H9 (cell line): ENCODE measurements at regions not wholly inside any gene's neighbourhood (a gene's known extent, or its start where the extent isn't known, plus 50 kb on each side); places are given as distances from the start of the nearest gene placed in this dataset.

Experiments used
- DNase-seq: peaks from one replicate; pipeline ENCODE4 v3.0.0-alpha.2; 2017
- H2AFZ ChIP-seq: one replicate; pipeline ENCODE4 v1.6.1; 2013; ENCODE audit warnings: mild to moderate bottlenecking, low read length, control low read depth, moderate library complexity
- H2AK5ac ChIP-seq: 2 replicates; pipeline ENCODE4 v1.6.1; 2013; ENCODE audit warnings: low read length, control low read depth, mixed read lengths; ENCODE audit not compliant: insufficient read length
- H2BK120ac ChIP-seq: one replicate; pipeline ENCODE4 v1.6.1; 2013; ENCODE audit warnings: low read depth, mild to moderate bottlenecking, low read length, control low read depth, inconsistent platforms; ENCODE audit not compliant: poor library complexity, severe bottlenecking
- H2BK12ac ChIP-seq: 2 replicates; pipeline ENCODE4 v1.6.1; 2013; ENCODE audit warnings: low read length, control low read depth, mixed read lengths, low read depth; ENCODE audit not compliant: insufficient read length
- H2BK15ac ChIP-seq: 2 replicates; pipeline ENCODE4 v1.6.1; 2013; ENCODE audit warnings: low read depth, low read length, control low read depth
- H2BK20ac ChIP-seq: one replicate; pipeline ENCODE4 v1.6.1; 2013; ENCODE audit warnings: low read depth, mild to moderate bottlenecking, low read length, control low read depth, inconsistent platforms; ENCODE audit not compliant: poor library complexity, severe bottlenecking
- H2BK5ac ChIP-seq: 2 replicates; pipeline ENCODE4 v1.6.1; 2013; ENCODE audit warnings: low read length, control low read depth, mixed read lengths; ENCODE audit not compliant: insufficient read length
- H3K14ac ChIP-seq: 2 replicates; pipeline ENCODE4 v1.6.1; 2013; ENCODE audit warnings: low read length, control low read depth; ENCODE audit not compliant: insufficient read depth
- H3K18ac ChIP-seq: 2 replicates; pipeline ENCODE4 v1.6.1; 2013; ENCODE audit warnings: low read depth, mild to moderate bottlenecking, mixed read lengths, low read length, control low read depth; ENCODE audit not compliant: insufficient read length
- H3K23ac ChIP-seq: 2 replicates; pipeline ENCODE4 v1.6.1; 2013; ENCODE audit warnings: low read length, control low read depth, mixed read lengths, low read depth; ENCODE audit not compliant: insufficient read length
- H3K23me2 ChIP-seq: 2 replicates; pipeline ENCODE4 v1.6.1; 2013; ENCODE audit warnings: low read depth, mild to moderate bottlenecking, mixed read lengths, low read length, control low read depth; ENCODE audit not compliant: insufficient read length, poor library complexity, severe bottlenecking
- H3K27ac ChIP-seq: 2 replicates; pipeline ENCODE4 v1.5.1; 2013; ENCODE audit warnings: low read length, control low read depth, mixed read lengths, low read depth; ENCODE audit not compliant: insufficient read length
- H3K27me3 ChIP-seq: 2 replicates; pipeline ENCODE4 v1.6.1; 2013; ENCODE audit warnings: low read length, control low read depth, inconsistent platforms; ENCODE audit not compliant: insufficient read depth
- H3K4ac ChIP-seq: 2 replicates; pipeline ENCODE4 v1.6.1; 2013; ENCODE audit warnings: low read depth, mild to moderate bottlenecking, control low read depth, inconsistent platforms, low read length, moderate library complexity
- H3K4me1 ChIP-seq: 2 replicates; pipeline ENCODE4 v1.6.1; 2013; ENCODE audit warnings: low read length, control low read depth, inconsistent platforms; ENCODE audit not compliant: insufficient read depth
- H3K4me2 ChIP-seq: 2 replicates; pipeline ENCODE4 v1.6.1; 2013; ENCODE audit warnings: low read length, control low read depth, mixed read lengths; ENCODE audit not compliant: insufficient read length, insufficient read depth
- H3K56ac ChIP-seq: 2 replicates; pipeline ENCODE4 v1.6.1; 2013; ENCODE audit warnings: low read depth, mild to moderate bottlenecking, mixed read lengths, low read length, control low read depth; ENCODE audit not compliant: insufficient read length
- H3K79me1 ChIP-seq: 2 replicates; pipeline ENCODE4 v1.6.1; 2013; ENCODE audit warnings: low read depth, mild to moderate bottlenecking, moderate library complexity, low read length, control low read depth, inconsistent platforms; ENCODE audit not compliant: insufficient read depth, poor library complexity, severe bottlenecking
- H3K79me2 ChIP-seq: 2 replicates; pipeline ENCODE4 v1.6.1; 2013; ENCODE audit warnings: low read length, control low read depth, inconsistent platforms; ENCODE audit not compliant: insufficient read depth
- H3K9ac ChIP-seq: 2 replicates; pipeline ENCODE4 v1.6.1; 2013; ENCODE audit warnings: low read length, control low read depth, mixed read lengths; ENCODE audit not compliant: insufficient read length; ENCODE audit errors: extremely low read depth
- H3K9me3 ChIP-seq: one replicate; pipeline ENCODE4 v1.6.1; 2013; ENCODE audit warnings: low read depth, low read length, inconsistent platforms; ENCODE audit not compliant: control insufficient read depth
- H3T11ph ChIP-seq: one replicate; pipeline ENCODE4 v1.6.1; 2013; ENCODE audit warnings: mild to moderate bottlenecking, low read length, control low read depth, inconsistent platforms
- H4K20me1 ChIP-seq: one replicate; pipeline ENCODE4 v1.6.1; 2013; ENCODE audit not compliant: control insufficient read depth, insufficient read length, insufficient read depth
- H4K5ac ChIP-seq: 2 replicates; pipeline ENCODE4 v1.6.1; 2013; ENCODE audit warnings: low read depth, mild to moderate bottlenecking, mixed read lengths, low read length, control low read depth; ENCODE audit not compliant: insufficient read length
- H4K8ac ChIP-seq: replicated peaks from 2 replicates; pipeline ENCODE4 v1.6.1; 2013; ENCODE audit warnings: low read length, control low read depth, mixed read lengths, low read depth; ENCODE audit not compliant: insufficient read length
- H4K91ac ChIP-seq: 2 replicates; pipeline ENCODE4 v1.6.1; 2013; ENCODE audit warnings: low read depth, mild to moderate bottlenecking, moderate library complexity, mixed read lengths, low read length, control low read depth; ENCODE audit not compliant: insufficient read length
- H3K27ac Mint-ChIP-seq, 3 experiments: 2 replicates in 2 of 3; 3 replicates in 1 of 3; pipeline ENCODE4 v1.8.0; 2020 to 2021; ENCODE audit warnings: mixed read lengths in 3 of 3, mild to moderate bottlenecking in 1 of 3, moderate library complexity in 1 of 3
- H3K27me3 Mint-ChIP-seq: 2 replicates; pipeline ENCODE4 v1.8.0; 2021; ENCODE audit warnings: low read depth, mild to moderate bottlenecking, moderate library complexity, mixed read lengths
- H3K36me3 Mint-ChIP-seq, 3 experiments: 2 replicates in 2 of 3; 3 replicates in 1 of 3; pipeline ENCODE4 v1.8.0; 2020 to 2021; ENCODE audit warnings: low read depth in 3 of 3, mixed read lengths in 3 of 3; ENCODE audit not compliant: insufficient read depth in 1 of 3
- H3K4me1 Mint-ChIP-seq, 2 experiments: 2 replicates each; pipeline ENCODE4 v1.8.0; 2020; ENCODE audit warnings: mixed read lengths in 2 of 2
- H3K4me3 Mint-ChIP-seq, 2 experiments: 2 replicates in 1 of 2; 3 replicates in 1 of 2; pipeline ENCODE4 v1.8.0; 2020 to 2021; ENCODE audit warnings: mild to moderate bottlenecking in 2 of 2, mixed read lengths in 2 of 2, moderate library complexity in 1 of 2
- H3K9me3 Mint-ChIP-seq, 2 experiments: 2 replicates in 1 of 2; 3 replicates in 1 of 2; pipeline ENCODE4 v1.8.0; 2020; ENCODE audit warnings: mild to moderate bottlenecking in 2 of 2, mixed read lengths in 2 of 2, moderate library complexity in 1 of 2
- WGBS: extraction: QIAGEN DNeasy Blood & Tissue Kit; methylation state at CpG from one replicate; pipeline ENCODE4 v1.1.7; 2013; ENCODE audit warnings: missing lambda C conversion rate, low lambda C conversion rate, mixed read lengths; ENCODE audit not compliant: insufficient read length; ENCODE audit errors: extremely low coverage; 5-methylcytosine and 5-hydroxymethylcytosine counted together
- TF ChIP-seq, protein P1 (sequence below): fragments of 200-600 bp; sonication (generic); conservative IDR thresholded peaks from 3 replicates; pipeline ENCODE4 v1.8.0; 2021; ENCODE audit warnings: antibody characterized with exemption, mild to moderate bottlenecking

DNA sequence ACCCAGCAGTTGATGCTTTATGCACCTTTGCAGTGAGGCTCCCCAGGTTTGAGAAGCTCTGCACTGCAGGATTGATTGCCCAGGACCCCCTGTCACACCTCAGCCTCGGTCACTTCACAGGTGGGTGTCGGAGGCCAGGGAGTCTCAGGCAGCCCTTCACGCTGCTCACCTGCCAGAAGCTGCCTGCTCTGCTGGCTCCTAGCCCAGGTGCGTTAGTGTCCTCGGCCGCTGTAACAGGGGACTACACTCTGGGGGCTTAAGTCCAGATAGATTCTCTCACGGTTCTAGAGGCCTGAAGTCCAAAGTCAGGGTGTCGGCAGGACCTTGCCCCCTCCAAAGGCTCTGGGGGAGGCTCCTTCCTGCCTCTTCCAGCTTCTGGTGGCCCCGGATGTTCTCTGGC is 79.9 kb downstream of the CPZ start:
- Histone ChIP-seq H3K4me2 (no peak overlapping the region), H2BK12ac (no peak overlapping the region), H3K18ac (no peak overlapping the region), H3K4me1 (no peaks in the 10 kb centered on the region), H3K23ac (no peak overlapping the region), H2BK20ac (no peak overlapping the region), H2BK120ac (no peak overlapping the region), H3K27ac (no peak overlapping the region), H3K27me3 (no peaks in the 10 kb centered on the region), H4K8ac (no peak overlapping the region), H2BK5ac (no peak overlapping the region), H3K79me2 (no peaks in the 10 kb centered on the region), H2BK15ac (no peak overlapping the region), H3K79me1 (no peaks in the 10 kb centered on the region), H3K4ac (no peak overlapping the region), H4K20me1 (no peaks in the 10 kb centered on the region), H2AFZ (no peak overlapping the region), H4K5ac (no peak overlapping the region), H3K9me3 (no peaks in the 10 kb centered on the region), H3K9ac (no peak overlapping the region), H3T11ph (no peak overlapping the region), H3K23me2 (no peaks in the 10 kb centered on the region), H2AK5ac (no peak overlapping the region), H3K14ac (no peak overlapping the region), H3K56ac (no peak overlapping the region), H4K91ac (no peak overlapping the region)
- no CpG with 5 or more reads among the region's 9 CpGs for WGBS
- Mint-ChIP-seq H3K4me1 (peaks cover 0 to 2% of the 10 kb centered on the region in 2 experiments; a peak in 1 of 4 replicates), H3K27ac (no peak overlapping the region), H3K9me3 (peaks cover 2 to 4% of the 10 kb centered on the region in 2 experiments; a peak in 1 of 5 replicates), H3K36me3 (no peaks in the 10 kb centered on the region), H3K4me3 (no peak overlapping the region), H3K27me3 (peaks cover 76% of the 10 kb centered on the region)
- DNase-seq, result no peak
- TF ChIP-seq, protein P1, sequence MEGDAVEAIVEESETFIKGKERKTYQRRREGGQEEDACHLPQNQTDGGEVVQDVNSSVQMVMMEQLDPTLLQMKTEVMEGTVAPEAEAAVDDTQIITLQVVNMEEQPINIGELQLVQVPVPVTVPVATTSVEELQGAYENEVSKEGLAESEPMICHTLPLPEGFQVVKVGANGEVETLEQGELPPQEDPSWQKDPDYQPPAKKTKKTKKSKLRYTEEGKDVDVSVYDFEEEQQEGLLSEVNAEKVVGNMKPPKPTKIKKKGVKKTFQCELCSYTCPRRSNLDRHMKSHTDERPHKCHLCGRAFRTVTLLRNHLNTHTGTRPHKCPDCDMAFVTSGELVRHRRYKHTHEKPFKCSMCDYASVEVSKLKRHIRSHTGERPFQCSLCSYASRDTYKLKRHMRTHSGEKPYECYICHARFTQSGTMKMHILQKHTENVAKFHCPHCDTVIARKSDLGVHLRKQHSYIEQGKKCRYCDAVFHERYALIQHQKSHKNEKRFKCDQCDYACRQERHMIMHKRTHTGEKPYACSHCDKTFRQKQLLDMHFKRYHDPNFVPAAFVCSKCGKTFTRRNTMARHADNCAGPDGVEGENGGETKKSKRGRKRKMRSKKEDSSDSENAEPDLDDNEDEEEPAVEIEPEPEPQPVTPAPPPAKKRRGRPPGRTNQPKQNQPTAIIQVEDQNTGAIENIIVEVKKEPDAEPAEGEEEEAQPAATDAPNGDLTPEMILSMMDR, result no peak
